HG03457 (cell line): ENCODE measurements at regions not wholly inside any gene's neighbourhood (a gene's known extent, or its start where the extent isn't known, plus 50 kb on each side); places are given as distances from the start of the nearest gene placed in this dataset.

Source experiments
- ATAC-seq: cut with Tn5 transposase; IDR thresholded peaks from one replicate; pipeline ENCODE4 v1.9.1; 2021; ENCODE audit warnings: moderate number of reproducible peaks; ENCODE audit not compliant: unreplicated experiment

GRCh38 chr3:40847551-40847992 lies 322.8 kb downstream of the ZNF621 start:
- ATAC-seq: no peak

- ATAC-seq: no peak
These were observed 323.7 kb downstream of the ZNF621 start for GRCh38 chr3:40848421-40848820.

- ATAC-seq: no peak
These were observed 326.1 kb downstream of the ZNF621 start for GRCh38 chr3:40850861-40851260.

GRCh38 chr3:40851836-40852235 lies 327.1 kb downstream of the ZNF621 start:
- ATAC-seq: no peak

GRCh38 chr3:40852712-40853111 lies 328.0 kb downstream of the ZNF621 start:
- ATAC-seq: no peak

- no peak for ATAC-seq
These were observed 328.7 kb downstream of the ZNF621 start for GRCh38 chr3:40853474-40853873.

- ATAC-seq: no peak
These were observed 331.1 kb downstream of the ZNF621 start for GRCh38 chr3:40855871-40856270.

- ATAC-seq: no peak
These were observed 333.8 kb downstream of the ZNF621 start for GRCh38 chr3:40858364-40859115.

GRCh38 chr3:40862946-40863345 lies 336.4 kb upstream of the CTNNB1 start:
- ATAC-seq: no peak

GRCh38 chr3:40864146-40864782 lies 335.0 kb upstream of the CTNNB1 start:
- ATAC-seq: no peak

GRCh38 chr3:40864915-40865314 lies 334.4 kb upstream of the CTNNB1 start:
- no peak for ATAC-seq

GRCh38 chr3:40867797-40868196 lies 331.5 kb upstream of the CTNNB1 start:
- ATAC-seq: no peak

- no peak for ATAC-seq
These were observed 330.3 kb upstream of the CTNNB1 start for GRCh38 chr3:40869013-40869412.

GRCh38 chr3:40869939-40870338 lies 329.4 kb upstream of the CTNNB1 start:
- ATAC-seq: no peak

GRCh38 chr3:40871394-40871793 lies 327.9 kb upstream of the CTNNB1 start:
- ATAC-seq: no peak

- ATAC-seq: no peak
These were observed 326.9 kb upstream of the CTNNB1 start for GRCh38 chr3:40872258-40872920.

GRCh38 chr3:40873476-40873875 lies 325.8 kb upstream of the CTNNB1 start:
- no peak for ATAC-seq

GRCh38 chr3:40873934-40874699 lies 325.2 kb upstream of the CTNNB1 start:
- no peak for ATAC-seq

- no peak for ATAC-seq
These were observed 323.7 kb upstream of the CTNNB1 start for GRCh38 chr3:40875581-40875980.

- no peak for ATAC-seq
These were observed 323.3 kb upstream of the CTNNB1 start for GRCh38 chr3:40876009-40876408.

GRCh38 chr3:40876496-40876895 lies 322.8 kb upstream of the CTNNB1 start:
- no peak for ATAC-seq
